H1 (cell line): ENCODE measurements at regions not wholly inside any gene's neighbourhood (a gene's known extent, or its start where the extent isn't known, plus 50 kb on each side); places are given as distances from the start of the nearest gene placed in this dataset.

Experiments used
- ATF2 ChIP-seq: IDR thresholded peaks from 2 replicates; pipeline ENCODE4 v1.6.1; 2012; ENCODE audit warnings: low read length, inconsistent platforms
- BRCA1 ChIP-seq: IDR thresholded peaks from 2 replicates; pipeline ENCODE4 v1.6.1; 2012; ENCODE audit warnings: low read depth, low read length, improper control_type of control experiment
- CBX5 ChIP-seq: fragments of 300-800, 300-1000 bp; sonication (generic); IDR thresholded peaks from 2 replicates; pipeline ENCODE4 v1.7.1; 2016; ENCODE audit warnings: antibody characterized with exemption, low read length, low read depth
- CEBPB ChIP-seq: IDR thresholded peaks from 2 replicates; pipeline ENCODE4 v1.6.1; 2012; ENCODE audit warnings: low read depth, low read length
- CTCF ChIP-seq, 3 experiments: IDR thresholded peaks; 1 replicate in 2 of 3; 2 replicates in 1 of 3; pipeline versions ENCODE4 v1.5.1 to v1.6.1; 2011; ENCODE audit warnings: low read length in 3 of 3, mild to moderate bottlenecking in 3 of 3, inconsistent platforms in 2 of 3, low read depth in 1 of 3, moderate library complexity in 1 of 3; ENCODE audit not compliant: insufficient read depth in 1 of 3; ENCODE audit errors: control extremely low read depth in 1 of 3
- EGR1 ChIP-seq: IDR thresholded peaks from 2 replicates; pipeline ENCODE4 v1.6.1; 2011; ENCODE audit warnings: low read depth, low read length, borderline replicate concordance
- EP300 ChIP-seq, 2 experiments: IDR thresholded peaks; 1 replicate in 1 of 2; 2 replicates in 1 of 2; pipeline ENCODE4 v1.6.1; 2011 to 2012; ENCODE audit warnings: low read depth in 2 of 2, low read length in 2 of 2, mild to moderate bottlenecking in 2 of 2, borderline replicate concordance in 1 of 2, inconsistent platforms in 1 of 2, moderate library complexity in 1 of 2
- JUN ChIP-seq: IDR thresholded peaks from 2 replicates; pipeline ENCODE4 v1.6.1; 2011; ENCODE audit warnings: low read depth, mild to moderate bottlenecking, improper control_type of control experiment, low read length
- JUND ChIP-seq: IDR thresholded peaks from 2 replicates; pipeline ENCODE4 v1.6.1; 2011; ENCODE audit warnings: mild to moderate bottlenecking, improper control_type of control experiment, low read length
- POLR2AphosphoS5 ChIP-seq: IDR thresholded peaks from 2 replicates; pipeline ENCODE4 v1.6.1; 2011; ENCODE audit warnings: low read depth, low read length
- RFX5 ChIP-seq: IDR thresholded peaks from 2 replicates; pipeline ENCODE4 v1.6.1; 2011; ENCODE audit warnings: low read depth, low read length, improper control_type of control experiment, borderline replicate concordance
- SIX5 ChIP-seq: IDR thresholded peaks from 2 replicates; pipeline ENCODE4 v1.6.1; 2011; ENCODE audit warnings: mild to moderate bottlenecking, low read depth, low read length
- SRF ChIP-seq: IDR thresholded peaks from 2 replicates; pipeline ENCODE4 v1.6.1; 2011; ENCODE audit warnings: mild to moderate bottlenecking, low read depth, low read length, moderate library complexity

GRCh38 chr20:48039514-48039913 is 254.2 kb upstream of the SULF2 start:
- no peak for TF ChIP-seq CTCF (IDR thresholded peaks at IDR 0.05; ENCODE audit: control extremely low read depth in 1 of 3, insufficient read depth in 1 of 3, low read depth in 1 of 3, low read length in 3 of 3)
- TF ChIP-seq BRCA1, result no peak
- TF ChIP-seq ATF2, result no peak
- TF ChIP-seq POLR2AphosphoS5, result no peak
- TF ChIP-seq SIX5, result no peak
- TF ChIP-seq JUND, result no peak
- TF ChIP-seq RFX5, result no peak
- no peak for TF ChIP-seq JUN
- TF ChIP-seq CEBPB, result no peak
- no peak for TF ChIP-seq EGR1
- no peak for TF ChIP-seq CBX5
- no peak for TF ChIP-seq SRF
- no peak for TF ChIP-seq EP300 (IDR thresholded peaks at IDR 0.05; ENCODE audit: borderline replicate concordance in 1 of 2, low read depth in 2 of 2, low read length in 2 of 2)
